Gastroesophageal sphincter (tissue), 4 donors: ENCODE measurements at regions not wholly inside any gene's neighbourhood (a gene's known extent, or its start where the extent isn't known, plus 50 kb on each side); places are given as distances from the start of the nearest gene placed in this dataset.

ENCODE experiments used
- ATAC-seq: fragments of 150-250 bp; one replicate; pipeline ENCODE4 v1.9.1; 2016; ENCODE audit warnings: mild to moderate bottlenecking, moderate library complexity
- H3K27ac ChIP-seq, 4 donors: fragments of 200-600 bp; sonication (generic) in 3 of 4; 1 replicate in 3 of 4; 2 replicates in 1 of 4; pipeline ENCODE4 v1.5.1; 2016 to 2019
- H3K27me3 ChIP-seq: fragments of 200-600 bp; sonication (generic); one replicate; pipeline ENCODE4 v1.5.1; 2019
- H3K36me3 ChIP-seq, 2 donors: fragments of 200-600 bp; sonication (generic); one replicate each; pipeline ENCODE4 v1.5.1; 2019; ENCODE audit warnings: control low read depth in 1 of 2
- H3K4me1 ChIP-seq, 3 donors: fragments of 200-600 bp; sonication (generic); 1 replicate in 2 of 3; 2 replicates in 1 of 3; pipeline ENCODE4 v1.5.1; 2016 to 2019; ENCODE audit warnings: control low read depth in 2 of 3
- H3K4me3 ChIP-seq, 2 donors: fragments of 200-600 bp; sonication (generic); one replicate each; pipeline ENCODE4 v1.5.1; 2019; ENCODE audit warnings: mild to moderate bottlenecking in 1 of 2, moderate library complexity in 1 of 2
- H3K9me3 ChIP-seq, 3 donors: fragments of 200-600 bp; sonication (generic); one replicate each; pipeline ENCODE4 v1.5.1; 2017 to 2019; ENCODE audit warnings: control low read depth in 2 of 3
- EP300 ChIP-seq: sonication (generic); formaldehyde crosslinking; IDR thresholded peaks from one replicate; pipeline ENCODE4 v1.6.1; 2017; ENCODE audit warnings: antibody characterized with exemption, mild to moderate bottlenecking
- POLR2A ChIP-seq, 2 donors: fragments of 450-650 bp; IDR thresholded peaks; one replicate each; pipeline ENCODE4 v1.6.1; 2017; ENCODE audit warnings: antibody characterized with exemption in 2 of 2, mild to moderate bottlenecking in 2 of 2, moderate library complexity in 1 of 2
- POLR2AphosphoS5 ChIP-seq: sonication (generic); formaldehyde crosslinking; IDR thresholded peaks from one replicate; pipeline ENCODE4 v1.6.1; 2017; ENCODE audit warnings: antibody characterized with exemption
- WGBS, 2 donors: methylation state at CpG; one replicate each; pipeline ENCODE4 v1.1.5; 2018; ENCODE audit warnings: low coverage in 1 of 2; 5-methylcytosine and 5-hydroxymethylcytosine counted together
- TF ChIP-seq, protein P1 (sequence below), 4 experiments: fragments of 200-600 bp in 2 of 4; fragments of 450-650 bp in 2 of 4; sonication (generic) in 1 of 4; IDR thresholded peaks; one replicate each; pipeline ENCODE4 v1.5.1; 2017 to 2019; ENCODE audit warnings: antibody characterized with exemption in 4 of 4, mild to moderate bottlenecking in 2 of 4, moderate library complexity in 2 of 4

DNA sequence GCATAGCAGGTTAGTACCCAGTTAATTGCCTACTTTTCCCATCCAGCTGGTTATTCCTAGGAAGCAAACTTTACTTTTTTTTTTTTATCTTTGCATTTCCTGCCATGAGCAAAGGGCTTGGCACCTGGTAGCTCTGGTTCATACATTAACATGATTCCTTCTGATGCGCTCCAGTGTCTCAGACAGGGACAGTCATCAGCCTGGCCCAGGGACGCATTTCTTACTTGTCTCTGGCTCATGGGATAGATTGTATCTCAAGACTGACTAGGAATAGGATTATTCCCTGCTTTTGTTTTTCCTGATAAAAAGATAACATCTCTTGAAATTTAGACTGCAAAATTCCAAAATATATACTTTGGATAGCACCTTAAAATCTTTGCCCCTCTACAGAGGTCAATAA, 571.5 kb upstream of the TENM3 start:
- WGBS, 2 donors, result 66 to 90% methylated on average over 2 of the region's 2 CpGs
- TF ChIP-seq EP300 (no peak), POLR2A (IDR thresholded peaks at IDR 0.05) (no peak), POLR2AphosphoS5 (no peak)
- TF ChIP-seq, protein P1, sequence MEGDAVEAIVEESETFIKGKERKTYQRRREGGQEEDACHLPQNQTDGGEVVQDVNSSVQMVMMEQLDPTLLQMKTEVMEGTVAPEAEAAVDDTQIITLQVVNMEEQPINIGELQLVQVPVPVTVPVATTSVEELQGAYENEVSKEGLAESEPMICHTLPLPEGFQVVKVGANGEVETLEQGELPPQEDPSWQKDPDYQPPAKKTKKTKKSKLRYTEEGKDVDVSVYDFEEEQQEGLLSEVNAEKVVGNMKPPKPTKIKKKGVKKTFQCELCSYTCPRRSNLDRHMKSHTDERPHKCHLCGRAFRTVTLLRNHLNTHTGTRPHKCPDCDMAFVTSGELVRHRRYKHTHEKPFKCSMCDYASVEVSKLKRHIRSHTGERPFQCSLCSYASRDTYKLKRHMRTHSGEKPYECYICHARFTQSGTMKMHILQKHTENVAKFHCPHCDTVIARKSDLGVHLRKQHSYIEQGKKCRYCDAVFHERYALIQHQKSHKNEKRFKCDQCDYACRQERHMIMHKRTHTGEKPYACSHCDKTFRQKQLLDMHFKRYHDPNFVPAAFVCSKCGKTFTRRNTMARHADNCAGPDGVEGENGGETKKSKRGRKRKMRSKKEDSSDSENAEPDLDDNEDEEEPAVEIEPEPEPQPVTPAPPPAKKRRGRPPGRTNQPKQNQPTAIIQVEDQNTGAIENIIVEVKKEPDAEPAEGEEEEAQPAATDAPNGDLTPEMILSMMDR (IDR thresholded peaks at IDR 0.05), result no peak
- no peak for ATAC-seq

DNA sequence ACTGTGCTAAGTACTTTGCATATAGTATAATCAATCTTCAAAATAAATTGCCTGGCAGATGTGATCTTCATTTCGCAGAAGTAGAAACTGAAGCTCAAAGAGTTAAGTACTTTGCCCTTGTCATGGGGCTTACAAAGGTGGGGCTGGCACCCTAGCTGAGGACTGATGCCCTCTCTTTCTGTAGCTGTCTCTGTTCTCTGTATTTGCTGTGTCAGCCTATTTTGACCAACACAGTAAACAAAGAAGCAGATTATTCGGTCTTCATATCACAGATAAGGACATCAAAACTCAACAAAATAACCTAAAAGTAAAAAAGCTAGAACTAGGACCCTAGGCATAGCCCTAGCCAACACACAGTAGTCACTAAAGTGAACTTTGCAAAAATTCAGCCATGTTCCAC, 570.5 kb upstream of the TENM3 start:
- no peaks in the 10 kb centered on the region for H3K9me3 ChIP-seq
- WGBS, 2 donors, result 75 to 92% methylated on average over 2 of the region's 2 CpGs
- H3K4me1 ChIP-seq, result no peaks in the 10 kb centered on the region
- no peaks in the 10 kb centered on the region for H3K36me3 ChIP-seq
- no peaks in the 10 kb centered on the region for H3K27me3 ChIP-seq
- H3K27ac ChIP-seq, result no peak overlapping the region
- ATAC-seq, result no peak
- TF ChIP-seq POLR2A (IDR thresholded peaks at IDR 0.05) (no peak), EP300 (no peak), POLR2AphosphoS5 (no peak)
- TF ChIP-seq, protein P1 (IDR thresholded peaks at IDR 0.05), result no peak
- no peak overlapping the region for H3K4me3 ChIP-seq

More for the DNA sequence above, 571.5 kb upstream of the TENM3 start:
- no peaks in the 10 kb centered on the region for H3K36me3 ChIP-seq
- no peaks in the 10 kb centered on the region for H3K27me3 ChIP-seq
- no peak overlapping the region for H3K27ac ChIP-seq
- H3K9me3 ChIP-seq, result no peaks in the 10 kb centered on the region
- no peak overlapping the region for H3K4me3 ChIP-seq
- H3K4me1 ChIP-seq, result no peaks in the 10 kb centered on the region

DNA sequence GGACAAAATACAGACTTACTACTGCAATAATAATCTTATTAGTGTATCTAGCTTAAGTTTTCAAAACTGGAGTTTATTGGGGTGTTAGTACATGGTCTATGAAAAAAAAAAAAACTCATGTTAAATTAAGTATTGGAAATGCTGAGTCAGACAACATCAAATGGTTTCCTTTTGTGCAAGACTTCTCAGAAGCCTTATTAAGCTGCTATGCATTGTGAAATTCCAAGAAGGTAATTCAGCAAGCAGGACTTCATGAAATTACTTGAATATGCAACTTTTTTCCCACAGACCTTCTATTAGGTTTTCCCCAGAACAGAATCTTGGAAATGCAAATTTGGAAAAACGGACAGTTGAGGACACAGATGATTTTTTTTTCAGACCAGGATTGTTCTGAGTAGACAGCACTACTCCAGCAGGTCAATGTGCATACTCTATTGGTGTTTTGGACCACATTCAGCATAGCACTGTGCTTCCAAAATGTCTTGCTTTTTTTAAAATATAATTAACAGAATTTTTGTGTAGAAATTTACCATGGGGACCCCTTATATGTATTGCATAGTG, 568.8 kb upstream of the TENM3 start:
- 58% methylated on average over 1 of the region's 1 CpG for WGBS, 2 donors
- H3K27me3 ChIP-seq, result no peaks in the 10 kb centered on the region
- TF ChIP-seq, protein P1 (IDR thresholded peaks at IDR 0.05), result no peak
- TF ChIP-seq EP300 (no peak), POLR2AphosphoS5 (no peak), POLR2A (IDR thresholded peaks at IDR 0.05) (no peak)
- H3K9me3 ChIP-seq, result no peaks in the 10 kb centered on the region
- no peak overlapping the region for H3K4me3 ChIP-seq
- no peaks in the 10 kb centered on the region for H3K36me3 ChIP-seq
- no peak for ATAC-seq
- H3K27ac ChIP-seq, result no peak overlapping the region
- H3K4me1 ChIP-seq, result no peaks in the 10 kb centered on the region

DNA sequence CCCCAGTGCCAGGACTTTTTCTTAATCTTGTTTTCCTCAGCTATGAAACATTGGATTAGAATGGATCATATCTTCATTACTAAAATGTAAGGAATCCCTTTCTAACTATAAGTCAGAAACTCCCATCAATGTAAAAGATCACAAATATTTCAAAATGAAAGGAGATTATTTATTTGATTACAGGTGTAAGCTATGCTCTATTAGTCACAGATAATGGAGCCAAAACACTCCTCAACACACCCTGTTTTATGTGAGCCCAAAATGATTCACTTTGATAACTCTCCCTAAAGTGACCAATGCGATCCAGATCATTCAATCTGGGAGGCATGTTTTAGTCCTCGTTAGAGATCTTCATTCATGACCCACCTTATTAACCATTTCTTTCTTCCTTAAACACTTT, 566.7 kb upstream of the TENM3 start:
- no peak for ATAC-seq
- no peaks in the 10 kb centered on the region for H3K4me1 ChIP-seq
- no peaks in the 10 kb centered on the region for H3K27me3 ChIP-seq
- H3K9me3 ChIP-seq, result no peaks in the 10 kb centered on the region
- TF ChIP-seq POLR2A (IDR thresholded peaks at IDR 0.05) (no peak), EP300 (no peak), POLR2AphosphoS5 (no peak)
- TF ChIP-seq, protein P1 (IDR thresholded peaks at IDR 0.05), result no peak
- 50 to 100% methylated on average over 1 to 2 of the region's 2 CpGs for WGBS, 2 donors
- no peak overlapping the region for H3K27ac ChIP-seq
- no peaks in the 10 kb centered on the region for H3K36me3 ChIP-seq
- no peak overlapping the region for H3K4me3 ChIP-seq

DNA sequence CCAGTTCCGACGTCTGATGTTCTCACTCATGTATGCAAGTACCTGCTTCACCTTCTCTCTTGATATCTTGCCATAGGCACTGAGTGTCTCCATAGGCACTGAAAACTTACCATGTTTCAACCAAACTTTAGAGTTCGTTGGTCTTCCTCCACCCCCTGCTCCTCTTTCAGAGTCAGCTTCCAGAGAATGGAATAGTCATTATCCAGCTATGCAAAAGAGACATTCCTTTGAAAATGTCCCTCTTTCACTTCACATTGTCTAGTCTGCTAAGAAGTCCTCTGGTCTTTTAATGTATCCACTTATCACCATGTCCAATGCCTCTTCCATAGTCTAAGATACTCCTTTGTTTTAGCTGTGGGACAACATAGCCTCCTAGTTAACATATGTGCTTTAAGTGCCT, 566.0 kb upstream of the TENM3 start:
- no peak for TF ChIP-seq POLR2A (IDR thresholded peaks at IDR 0.05)
- no peak for TF ChIP-seq POLR2AphosphoS5
- TF ChIP-seq EP300, result no peak
- no peak overlapping the region for H3K27ac ChIP-seq
- H3K36me3 ChIP-seq, result no peaks in the 10 kb centered on the region
- no peaks in the 10 kb centered on the region for H3K4me1 ChIP-seq
- WGBS, 2 donors, result 93 to 100% methylated on average over 2 to 3 of the region's 3 CpGs
- H3K4me3 ChIP-seq, result no peak overlapping the region
- no peaks in the 10 kb centered on the region for H3K27me3 ChIP-seq
- no peak for ATAC-seq
- no peaks in the 10 kb centered on the region for H3K9me3 ChIP-seq
